AG09309 (cell line): ENCODE measurements at regions not wholly inside any gene's neighbourhood (a gene's known extent, or its start where the extent isn't known, plus 50 kb on each side); places are given as distances from the start of the nearest gene placed in this dataset.

ENCODE experiments used
- DNase-seq: peaks from one replicate; pipeline ENCODE4 v3.0.0-alpha.2; 2010; ENCODE audit warnings: low read depth
- H3K4me3 ChIP-seq: 2 replicates; pipeline ENCODE4 v1.5.1; 2011; ENCODE audit warnings: mild to moderate bottlenecking, low read depth, low read length, moderate library complexity; ENCODE audit not compliant: control insufficient read depth
- TF ChIP-seq, protein P1 (sequence below): IDR thresholded peaks from 2 replicates; pipeline ENCODE4 v1.5.1; 2011; ENCODE audit warnings: mild to moderate bottlenecking, low read depth, low read length, inconsistent platforms; ENCODE audit not compliant: insufficient read depth, control insufficient read depth; ENCODE audit errors: missing control alignments

DNA sequence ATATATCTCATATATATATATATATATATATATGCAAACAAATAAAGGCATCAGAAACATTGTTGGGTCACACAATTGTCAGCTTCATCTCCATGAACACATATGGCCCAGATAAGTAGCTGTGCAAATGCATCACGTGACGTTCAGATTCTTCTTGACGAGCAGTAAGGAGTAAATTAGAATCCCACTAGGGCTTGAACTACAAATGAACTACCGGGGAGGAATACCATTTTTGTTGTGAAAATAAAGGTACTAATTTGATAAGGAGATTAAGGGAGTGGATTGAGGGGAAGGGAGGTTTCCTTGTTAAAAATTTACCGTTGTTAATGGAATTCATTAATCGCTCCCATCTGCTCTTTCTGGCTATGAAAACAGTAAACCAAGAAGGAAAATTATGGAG lies 186.5 kb upstream of the COPS8 start:
- TF ChIP-seq, protein P1, sequence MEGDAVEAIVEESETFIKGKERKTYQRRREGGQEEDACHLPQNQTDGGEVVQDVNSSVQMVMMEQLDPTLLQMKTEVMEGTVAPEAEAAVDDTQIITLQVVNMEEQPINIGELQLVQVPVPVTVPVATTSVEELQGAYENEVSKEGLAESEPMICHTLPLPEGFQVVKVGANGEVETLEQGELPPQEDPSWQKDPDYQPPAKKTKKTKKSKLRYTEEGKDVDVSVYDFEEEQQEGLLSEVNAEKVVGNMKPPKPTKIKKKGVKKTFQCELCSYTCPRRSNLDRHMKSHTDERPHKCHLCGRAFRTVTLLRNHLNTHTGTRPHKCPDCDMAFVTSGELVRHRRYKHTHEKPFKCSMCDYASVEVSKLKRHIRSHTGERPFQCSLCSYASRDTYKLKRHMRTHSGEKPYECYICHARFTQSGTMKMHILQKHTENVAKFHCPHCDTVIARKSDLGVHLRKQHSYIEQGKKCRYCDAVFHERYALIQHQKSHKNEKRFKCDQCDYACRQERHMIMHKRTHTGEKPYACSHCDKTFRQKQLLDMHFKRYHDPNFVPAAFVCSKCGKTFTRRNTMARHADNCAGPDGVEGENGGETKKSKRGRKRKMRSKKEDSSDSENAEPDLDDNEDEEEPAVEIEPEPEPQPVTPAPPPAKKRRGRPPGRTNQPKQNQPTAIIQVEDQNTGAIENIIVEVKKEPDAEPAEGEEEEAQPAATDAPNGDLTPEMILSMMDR = no peak
- no peak for DNase-seq
- H3K4me3 ChIP-seq = no peak overlapping the region

DNA sequence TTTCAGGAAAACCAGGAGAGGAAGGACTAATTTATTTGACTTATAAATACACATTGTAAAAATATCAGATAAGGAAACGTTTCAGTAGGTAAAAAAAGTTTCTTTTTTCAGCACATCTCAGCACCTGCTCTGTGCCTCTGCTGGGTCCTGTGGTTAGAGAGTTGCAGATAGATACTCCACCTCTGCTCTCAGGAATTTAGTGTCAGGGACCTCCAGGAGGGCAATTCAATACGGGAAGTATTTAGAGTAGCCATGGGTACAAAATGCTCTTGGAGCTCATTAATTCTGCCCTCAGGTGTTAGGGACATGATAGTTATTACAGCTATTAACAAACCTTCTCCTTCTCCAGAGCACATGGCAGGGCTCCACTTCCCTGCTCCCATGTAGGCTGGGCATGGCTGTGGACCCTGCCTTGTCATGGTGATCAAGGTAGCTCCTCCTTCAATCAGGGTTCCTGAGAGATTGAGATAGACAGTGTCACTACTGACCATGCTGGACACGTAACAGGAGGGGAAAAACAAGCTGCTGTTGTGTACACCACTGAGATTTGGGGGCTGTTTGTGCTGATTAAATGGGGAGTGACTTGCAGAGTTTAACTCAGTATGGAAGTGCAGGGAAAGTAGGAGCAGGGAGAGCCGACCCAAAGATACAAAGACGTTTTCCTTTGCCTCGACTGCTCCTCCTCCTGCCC lies 185.6 kb upstream of the COPS8 start:
- no peak overlapping the region for H3K4me3 ChIP-seq
- TF ChIP-seq, protein P1 = no peak
- no peak for DNase-seq

DNA sequence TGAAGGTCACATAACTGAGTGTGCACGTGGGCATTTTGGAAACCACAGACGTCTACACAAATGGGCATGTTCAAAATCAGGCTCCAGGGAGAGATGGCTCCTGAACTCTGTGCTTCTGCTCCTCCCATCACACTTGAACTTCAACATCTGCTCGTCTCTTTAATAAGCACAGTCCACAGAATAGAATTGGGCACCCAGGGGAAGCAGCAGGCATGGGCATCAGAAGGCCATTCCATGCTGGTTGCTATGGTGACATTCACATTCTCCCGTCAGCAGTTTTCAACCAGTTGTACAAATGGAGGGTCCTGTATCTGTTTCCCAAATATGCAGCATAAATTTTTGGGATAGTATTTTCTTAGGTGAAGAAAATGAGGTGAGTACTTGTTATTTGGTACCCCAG lies 183.7 kb upstream of the COPS8 start:
- DNase-seq = no peak
- H3K4me3 ChIP-seq = no peak overlapping the region
- TF ChIP-seq, protein P1 = no peak

DNA sequence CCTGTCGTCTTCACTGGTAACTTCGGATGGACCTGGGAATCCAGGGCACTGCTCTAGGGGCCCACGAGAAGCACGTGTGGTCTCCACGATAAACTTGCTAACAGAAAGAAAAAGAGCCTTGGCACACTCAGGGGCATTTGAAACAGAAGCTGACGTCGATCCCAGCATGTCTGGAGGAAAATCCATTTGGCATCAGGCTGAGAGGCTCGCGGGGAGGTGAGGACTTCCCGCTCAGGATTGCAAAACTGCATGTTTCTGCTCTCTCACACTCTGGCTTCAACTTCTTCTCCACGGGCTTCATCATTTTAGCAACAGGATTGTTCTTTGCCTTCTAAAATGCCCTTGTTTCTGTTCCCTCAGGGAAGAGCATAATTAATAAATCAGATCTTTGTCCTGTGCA lies 181.7 kb upstream of the COPS8 start:
- TF ChIP-seq, protein P1 = no peak
- no peak for DNase-seq
- no peak overlapping the region for H3K4me3 ChIP-seq

DNA sequence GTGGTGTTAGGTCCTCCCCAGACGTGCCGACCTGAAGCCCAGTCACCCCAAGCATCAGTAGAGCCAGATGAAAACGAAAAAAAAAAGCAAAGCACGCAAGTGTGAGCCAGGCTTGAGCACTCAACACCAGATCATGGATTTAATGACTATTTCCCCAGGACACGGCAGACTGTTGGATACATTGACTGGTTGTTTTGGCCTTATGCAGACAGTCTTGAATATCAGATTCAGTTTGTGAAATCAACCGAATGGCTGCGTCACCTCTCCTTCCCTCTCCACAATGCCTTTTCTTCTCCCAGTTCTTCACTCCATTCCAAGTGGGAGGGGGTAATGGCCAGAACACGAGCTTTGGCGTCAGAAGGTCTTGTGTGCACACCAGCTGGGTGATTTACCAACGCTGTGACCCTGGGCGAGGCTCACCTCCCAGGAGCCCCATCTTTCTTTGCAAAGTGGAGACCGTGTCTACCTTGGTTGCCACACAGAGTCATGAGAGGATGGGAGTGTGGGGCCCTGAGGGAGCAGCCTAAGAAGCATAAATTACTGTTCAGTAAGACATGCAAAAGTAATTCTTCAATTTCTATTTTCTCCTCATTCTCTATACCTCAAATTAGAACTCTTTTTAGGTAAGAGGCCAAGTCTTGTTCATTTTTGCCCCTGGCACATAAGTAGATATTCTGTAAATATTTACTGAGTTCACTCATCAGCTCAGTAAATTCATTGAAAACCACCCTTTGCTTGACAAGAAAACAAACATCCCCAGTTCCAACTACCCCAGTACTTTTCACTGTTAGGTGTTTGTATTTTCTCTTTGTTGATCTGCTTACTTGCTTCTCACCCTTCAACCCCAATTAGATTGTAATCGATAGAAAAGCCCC lies 181.1 kb upstream of the COPS8 start:
- TF ChIP-seq, protein P1 = no peak
- DNase-seq = no peak

DNA sequence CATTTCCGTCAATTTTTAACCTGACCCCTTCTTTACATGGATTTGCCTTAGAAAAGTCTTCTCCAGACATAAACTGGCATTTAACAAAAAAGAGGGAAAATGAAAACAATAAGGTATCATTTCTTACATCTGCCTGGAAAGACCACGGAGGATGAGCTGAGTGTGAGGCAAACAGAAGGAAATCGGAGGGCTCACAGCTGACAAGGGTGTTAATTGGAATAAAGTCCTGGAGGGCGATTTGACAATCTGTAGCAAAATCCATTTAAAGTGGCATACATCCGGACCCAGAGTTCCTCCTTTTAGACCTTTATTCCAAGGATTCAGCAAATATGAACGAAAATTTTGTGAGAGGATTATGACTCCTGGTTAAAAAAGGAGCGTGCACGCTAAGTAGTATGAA lies 179.7 kb upstream of the COPS8 start:
- TF ChIP-seq, protein P1 = no peak
- no peak overlapping the region for H3K4me3 ChIP-seq
- no peak for DNase-seq

More for the DNA sequence above, 181.1 kb upstream of the COPS8 start:
- H3K4me3 ChIP-seq = no peak overlapping the region
